ENCODE measurements at regions not wholly inside any gene's neighbourhood (a gene's known extent, or its start where the extent isn't known, plus 50 kb on each side); places are given as distances from the start of the nearest gene placed in this dataset.

- no peak for TF ChIP-seq EZH2 (IDR thresholded peaks at IDR 0.05; ENCODE audit: low read depth, unreplicated experiment)
- TF ChIP-seq, protein P1, sequence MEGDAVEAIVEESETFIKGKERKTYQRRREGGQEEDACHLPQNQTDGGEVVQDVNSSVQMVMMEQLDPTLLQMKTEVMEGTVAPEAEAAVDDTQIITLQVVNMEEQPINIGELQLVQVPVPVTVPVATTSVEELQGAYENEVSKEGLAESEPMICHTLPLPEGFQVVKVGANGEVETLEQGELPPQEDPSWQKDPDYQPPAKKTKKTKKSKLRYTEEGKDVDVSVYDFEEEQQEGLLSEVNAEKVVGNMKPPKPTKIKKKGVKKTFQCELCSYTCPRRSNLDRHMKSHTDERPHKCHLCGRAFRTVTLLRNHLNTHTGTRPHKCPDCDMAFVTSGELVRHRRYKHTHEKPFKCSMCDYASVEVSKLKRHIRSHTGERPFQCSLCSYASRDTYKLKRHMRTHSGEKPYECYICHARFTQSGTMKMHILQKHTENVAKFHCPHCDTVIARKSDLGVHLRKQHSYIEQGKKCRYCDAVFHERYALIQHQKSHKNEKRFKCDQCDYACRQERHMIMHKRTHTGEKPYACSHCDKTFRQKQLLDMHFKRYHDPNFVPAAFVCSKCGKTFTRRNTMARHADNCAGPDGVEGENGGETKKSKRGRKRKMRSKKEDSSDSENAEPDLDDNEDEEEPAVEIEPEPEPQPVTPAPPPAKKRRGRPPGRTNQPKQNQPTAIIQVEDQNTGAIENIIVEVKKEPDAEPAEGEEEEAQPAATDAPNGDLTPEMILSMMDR (conservative IDR thresholded peaks at IDR 0.05; ENCODE audit: low read depth in 2 of 2): no peak
- DNase-seq (ENCODE audit: low spot score): no peak
- H4K20me1 ChIP-seq (replicated peaks; ENCODE audit: insufficient read depth): no peaks in the 10 kb centered on the region
- no peaks in the 10 kb centered on the region for H3K27me3 Mint-ChIP-seq (ENCODE audit: insufficient read depth, low read depth, poor library complexity)
- no peak overlapping the region for H3K27ac Mint-ChIP-seq
- ATAC-seq: no peak
- H3K79me2 ChIP-seq (replicated peaks; ENCODE audit: insufficient read depth): no peaks in the 10 kb centered on the region
- no peak overlapping the region for H3K4me3 ChIP-seq
- no peak overlapping the region for H3K27ac ChIP-seq (ENCODE audit: low read depth)
- H2AFZ ChIP-seq: no peak overlapping the region
- no peak overlapping the region for H3K4me3 Mint-ChIP-seq
- H3K27me3 ChIP-seq (ENCODE audit: insufficient read depth): no peaks in the 10 kb centered on the region
- no peaks in the 10 kb centered on the region for H3K36me3 Mint-ChIP-seq (ENCODE audit: low read depth)
- H3K4me2 ChIP-seq: no peak overlapping the region
- no peaks in the 10 kb centered on the region; the same call in 1 of the 3 replicates for H3K9me3 Mint-ChIP-seq
- H3F3A ChIP-seq (replicated peaks; ENCODE audit: low read depth): no peaks in the 10 kb centered on the region
- H3K4me1 Mint-ChIP-seq: peaks cover 5% of the 10 kb centered on the region; the same call in 2 of the 3 replicates
- H3K9me2 ChIP-seq (ENCODE audit: insufficient read depth): no peaks in the 10 kb centered on the region
- no peaks in the 10 kb centered on the region for H3K4me1 ChIP-seq (ENCODE audit: insufficient read depth)
- no peaks in the 10 kb centered on the region for H3K36me3 ChIP-seq (ENCODE audit: insufficient read depth)
Observed at GRCh38 chr17:52532373-52532772, 373.9 kb upstream of the CA10 start.

- no peak overlapping the region for H2AFZ ChIP-seq
- H3F3A ChIP-seq (replicated peaks; ENCODE audit: low read depth): no peaks in the 10 kb centered on the region
- ATAC-seq (no peak), DNase-seq (ENCODE audit: low spot score) (no peak)
- Mint-ChIP-seq H3K27ac (no peak overlapping the region), H3K36me3 (ENCODE audit: low read depth) (no peaks in the 10 kb centered on the region), H3K9me3 (peaks cover 3% of the 10 kb centered on the region; the same call in 1 of the 3 replicates), H3K4me1 (no peaks in the 10 kb centered on the region), H3K4me3 (no peak overlapping the region), H3K27me3 (ENCODE audit: insufficient read depth, low read depth, poor library complexity) (no peaks in the 10 kb centered on the region)
- no peak overlapping the region for H3K4me3 ChIP-seq
- no peaks in the 10 kb centered on the region for H3K36me3 ChIP-seq (ENCODE audit: insufficient read depth)
- no peaks in the 10 kb centered on the region for H3K79me2 ChIP-seq (replicated peaks; ENCODE audit: insufficient read depth)
- H4K20me1 ChIP-seq (replicated peaks; ENCODE audit: insufficient read depth): no peaks in the 10 kb centered on the region; the same call in 1 of the 2 replicates
- no peaks in the 10 kb centered on the region for H3K4me1 ChIP-seq (ENCODE audit: insufficient read depth)
- no peaks in the 10 kb centered on the region for H3K27me3 ChIP-seq (ENCODE audit: insufficient read depth)
- H3K9me2 ChIP-seq (ENCODE audit: insufficient read depth): no peaks in the 10 kb centered on the region
- H3K27ac ChIP-seq (ENCODE audit: low read depth): no peak overlapping the region
- no peak overlapping the region for H3K4me2 ChIP-seq
- TF ChIP-seq STAT1 (IDR thresholded peaks at IDR 0.05; ENCODE audit: unreplicated experiment): no peak
- TF ChIP-seq, protein P1 (conservative IDR thresholded peaks at IDR 0.05; ENCODE audit: low read depth in 2 of 2): no peak
- TF ChIP-seq EZH2phosphoT487 (IDR thresholded peaks at IDR 0.05; ENCODE audit: unreplicated experiment): no peak
- TF ChIP-seq NANOG (IDR thresholded peaks at IDR 0.05; ENCODE audit: borderline replicate concordance): no peak
- no peak for TF ChIP-seq CREB1 (CRISPR knock-in tag; IDR thresholded peaks at IDR 0.05; ENCODE audit: low read depth)
- TF ChIP-seq, protein P2, sequence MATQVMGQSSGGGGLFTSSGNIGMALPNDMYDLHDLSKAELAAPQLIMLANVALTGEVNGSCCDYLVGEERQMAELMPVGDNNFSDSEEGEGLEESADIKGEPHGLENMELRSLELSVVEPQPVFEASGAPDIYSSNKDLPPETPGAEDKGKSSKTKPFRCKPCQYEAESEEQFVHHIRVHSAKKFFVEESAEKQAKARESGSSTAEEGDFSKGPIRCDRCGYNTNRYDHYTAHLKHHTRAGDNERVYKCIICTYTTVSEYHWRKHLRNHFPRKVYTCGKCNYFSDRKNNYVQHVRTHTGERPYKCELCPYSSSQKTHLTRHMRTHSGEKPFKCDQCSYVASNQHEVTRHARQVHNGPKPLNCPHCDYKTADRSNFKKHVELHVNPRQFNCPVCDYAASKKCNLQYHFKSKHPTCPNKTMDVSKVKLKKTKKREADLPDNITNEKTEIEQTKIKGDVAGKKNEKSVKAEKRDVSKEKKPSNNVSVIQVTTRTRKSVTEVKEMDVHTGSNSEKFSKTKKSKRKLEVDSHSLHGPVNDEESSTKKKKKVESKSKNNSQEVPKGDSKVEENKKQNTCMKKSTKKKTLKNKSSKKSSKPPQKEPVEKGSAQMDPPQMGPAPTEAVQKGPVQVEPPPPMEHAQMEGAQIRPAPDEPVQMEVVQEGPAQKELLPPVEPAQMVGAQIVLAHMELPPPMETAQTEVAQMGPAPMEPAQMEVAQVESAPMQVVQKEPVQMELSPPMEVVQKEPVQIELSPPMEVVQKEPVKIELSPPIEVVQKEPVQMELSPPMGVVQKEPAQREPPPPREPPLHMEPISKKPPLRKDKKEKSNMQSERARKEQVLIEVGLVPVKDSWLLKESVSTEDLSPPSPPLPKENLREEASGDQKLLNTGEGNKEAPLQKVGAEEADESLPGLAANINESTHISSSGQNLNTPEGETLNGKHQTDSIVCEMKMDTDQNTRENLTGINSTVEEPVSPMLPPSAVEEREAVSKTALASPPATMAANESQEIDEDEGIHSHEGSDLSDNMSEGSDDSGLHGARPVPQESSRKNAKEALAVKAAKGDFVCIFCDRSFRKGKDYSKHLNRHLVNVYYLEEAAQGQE (IDR thresholded peaks at IDR 0.05; ENCODE audit: unreplicated experiment): no peak
- no peak for TF ChIP-seq ETS1 (IDR thresholded peaks at IDR 0.05)
- TF ChIP-seq ZNF331 (CRISPR knock-in tag; IDR thresholded peaks at IDR 0.05; ENCODE audit: low read depth): no peak
- TF ChIP-seq ZNF114 (CRISPR knock-in tag; IDR thresholded peaks at IDR 0.05): no peak
- no peak for TF ChIP-seq EZH2 (IDR thresholded peaks at IDR 0.05; ENCODE audit: low read depth, unreplicated experiment)
Observed at GRCh38 chr17:52524096-52524637, 365.7 kb upstream of the CA10 start.

Measured in GM23338 (cell line).